HG03457 (cell line): ENCODE measurements at regions not wholly inside any gene's neighbourhood (a gene's known extent, or its start where the extent isn't known, plus 50 kb on each side); places are given as distances from the start of the nearest gene placed in this dataset.

Experiments used
- ATAC-seq: cut with Tn5 transposase; IDR thresholded peaks from one replicate; pipeline ENCODE4 v1.9.1; 2021; ENCODE audit warnings: moderate number of reproducible peaks; ENCODE audit not compliant: unreplicated experiment

GRCh38 chr10:24008164-24009091 lies 200.5 kb upstream of the KIAA1217 start:
- no peak for ATAC-seq

- no peak for ATAC-seq
Observed at GRCh38 chr10:24009115-24009514, 199.8 kb upstream of the KIAA1217 start.

DNA sequence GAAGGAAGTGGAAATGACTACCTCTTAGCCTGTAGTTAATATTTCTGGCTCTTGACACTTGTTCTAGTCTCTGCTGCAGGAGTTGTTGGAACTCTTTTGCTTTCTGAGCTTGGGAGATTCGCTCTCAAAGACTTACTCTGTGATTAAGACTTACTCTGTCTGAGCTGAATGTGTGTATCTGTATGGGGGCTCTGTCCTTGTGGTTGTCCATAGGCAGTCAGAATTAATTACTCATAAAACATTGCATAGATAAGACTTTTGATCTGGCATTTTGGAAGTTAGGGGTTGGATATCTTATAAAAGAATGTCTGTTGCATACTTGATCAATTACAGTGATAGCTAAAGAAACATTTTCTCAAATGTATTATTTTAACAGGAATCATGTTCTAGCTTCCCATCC lies 199.2 kb upstream of the KIAA1217 start:
- no peak for ATAC-seq

DNA sequence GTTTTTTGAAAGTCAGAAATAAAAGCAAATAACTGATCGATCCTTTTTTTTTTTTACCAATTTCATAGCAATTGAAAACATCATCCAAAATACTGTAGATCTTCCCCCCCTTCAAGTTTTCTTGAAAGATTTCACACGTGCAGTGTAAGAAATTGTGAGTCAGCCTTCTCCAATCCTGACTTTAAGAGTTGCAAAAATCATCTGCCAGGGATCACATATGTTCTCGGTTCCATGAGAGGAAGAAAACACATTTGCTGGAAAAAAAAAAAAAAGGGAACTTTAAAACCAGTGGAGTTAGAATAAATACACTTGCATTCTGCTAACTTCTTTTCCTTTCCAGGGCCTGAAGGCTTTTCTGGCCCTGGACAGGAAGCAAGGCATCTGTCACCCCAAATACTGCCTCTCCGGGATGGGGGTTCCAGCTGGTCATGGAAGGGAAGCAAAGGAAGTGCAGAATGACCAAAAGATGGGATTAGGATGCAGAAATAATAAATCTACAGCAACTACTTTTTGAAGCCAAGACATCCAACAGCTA lies 198.4 kb upstream of the KIAA1217 start:
- ATAC-seq, result no peak

DNA sequence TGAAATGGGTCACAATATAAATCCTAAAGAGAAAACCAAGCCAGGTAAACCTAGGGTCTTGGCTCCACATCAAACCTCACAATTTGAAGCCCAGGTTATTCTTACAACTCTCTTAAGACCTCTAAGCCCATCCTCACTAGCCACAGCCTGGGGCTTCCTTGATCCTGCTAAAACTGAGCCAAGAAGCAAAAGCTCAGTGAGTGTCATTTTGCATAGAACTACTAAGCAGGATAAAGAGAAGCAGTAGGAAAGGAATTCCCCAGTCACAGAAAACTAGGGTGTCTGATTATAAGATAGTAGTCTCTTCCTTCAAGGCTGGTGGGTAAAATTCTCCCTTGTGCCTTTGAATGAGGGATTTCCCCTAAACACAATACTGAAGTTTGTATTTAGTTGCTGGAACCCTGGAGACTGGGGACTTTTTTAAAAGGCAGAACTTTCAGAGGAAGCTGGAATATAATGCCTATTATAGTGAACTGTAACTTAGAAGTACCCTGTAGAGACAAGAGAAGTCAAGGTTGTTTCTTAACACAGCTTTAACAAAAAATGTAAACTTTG lies 196.6 kb upstream of the KIAA1217 start:
- no peak for ATAC-seq

- no peak for ATAC-seq
Observed at GRCh38 chr10:24027107-24027506, 181.8 kb upstream of the KIAA1217 start.

DNA sequence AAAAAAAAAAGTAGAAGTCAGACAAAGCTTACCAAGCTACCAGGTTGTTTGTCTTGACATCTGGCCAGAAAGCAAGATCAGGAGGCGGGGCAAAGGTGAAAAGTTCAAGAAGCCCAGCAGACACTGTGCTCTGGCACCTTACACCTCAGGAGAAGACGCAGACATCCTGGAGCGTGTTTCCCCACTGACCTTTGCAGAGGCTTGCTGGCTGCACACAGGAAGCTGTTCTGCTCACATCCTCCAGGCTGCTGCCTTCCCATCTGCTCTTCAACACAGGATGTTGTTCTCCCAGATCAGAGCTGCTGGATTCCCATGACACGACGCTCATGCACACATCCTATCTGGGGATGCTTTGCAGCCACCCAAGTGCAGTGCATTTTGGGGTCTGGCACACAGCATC lies 174.4 kb upstream of the KIAA1217 start:
- no peak for ATAC-seq

DNA sequence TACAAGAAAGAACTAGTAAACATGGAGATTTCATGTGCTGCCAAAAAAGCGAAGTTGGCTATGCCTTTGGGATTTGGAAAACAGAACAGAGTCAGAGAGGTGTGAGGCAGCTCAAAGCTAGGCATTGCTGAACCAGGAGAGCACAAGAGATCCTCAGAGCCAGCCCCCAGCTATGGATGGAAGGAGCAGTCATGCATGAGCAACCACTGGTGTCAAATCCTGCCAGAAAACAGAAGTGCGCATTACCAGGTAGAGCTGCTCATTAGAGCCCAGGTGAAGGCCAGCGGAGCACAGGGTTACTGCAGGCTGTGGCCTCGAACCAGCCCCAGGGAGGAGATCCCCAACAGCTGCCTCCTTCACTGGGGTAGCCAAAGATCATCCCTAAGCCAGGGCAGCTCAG lies 173.2 kb upstream of the KIAA1217 start:
- no peak for ATAC-seq

DNA sequence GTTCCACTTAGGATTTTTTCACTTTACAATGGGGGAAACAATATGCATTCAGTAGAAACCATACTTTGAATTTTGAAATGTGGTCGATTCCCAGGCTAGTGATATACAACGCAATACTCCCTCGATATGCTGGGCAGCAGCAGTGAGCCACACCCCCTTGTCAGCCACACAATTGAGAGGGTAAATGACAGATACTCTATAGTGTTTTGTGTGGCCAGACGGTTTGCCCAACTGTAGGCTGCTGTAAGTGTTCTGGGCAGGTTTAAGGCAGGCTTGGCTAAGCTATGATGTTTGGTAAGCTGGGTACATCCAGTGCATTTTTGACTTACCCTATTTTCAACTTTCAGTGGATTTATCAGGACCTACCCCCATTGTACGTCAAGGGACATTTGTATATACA lies 169.6 kb upstream of the KIAA1217 start:
- no peak for ATAC-seq

- ATAC-seq, result no peak
Observed at GRCh38 chr10:24039897-24040296, 169.0 kb upstream of the KIAA1217 start.

- no peak for ATAC-seq
Observed at GRCh38 chr10:24041034-24041433, 167.9 kb upstream of the KIAA1217 start.

DNA sequence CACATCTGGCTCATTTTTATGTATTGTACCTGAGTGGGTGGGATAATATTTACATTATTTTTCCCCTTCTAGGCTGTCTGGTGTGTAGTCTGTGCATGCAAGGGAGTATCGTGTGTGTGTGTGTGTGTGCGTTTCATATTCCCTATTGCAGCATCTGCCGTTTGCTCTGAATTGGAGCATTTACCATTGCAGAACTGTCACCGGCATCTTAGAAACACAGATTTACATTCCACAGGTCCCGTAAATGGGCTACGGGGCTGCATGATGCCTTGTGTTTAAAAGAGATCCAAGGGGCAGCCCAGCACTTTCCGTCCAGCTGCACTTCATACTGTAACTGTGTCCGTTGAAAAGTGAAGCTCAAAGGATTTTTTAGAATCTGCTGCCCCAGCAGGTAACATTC lies 167.1 kb upstream of the KIAA1217 start:
- ATAC-seq, result no peak

- no peak for ATAC-seq
Observed at GRCh38 chr10:24042884-24043283, 166.1 kb upstream of the KIAA1217 start.

- ATAC-seq, result no peak
Observed at GRCh38 chr10:24046060-24046459, 162.9 kb upstream of the KIAA1217 start.

GRCh38 chr10:24047176-24047575 lies 161.8 kb upstream of the KIAA1217 start:
- ATAC-seq, result no peak

- ATAC-seq, result no peak
Observed at GRCh38 chr10:24054421-24054820, 154.5 kb upstream of the KIAA1217 start.

DNA sequence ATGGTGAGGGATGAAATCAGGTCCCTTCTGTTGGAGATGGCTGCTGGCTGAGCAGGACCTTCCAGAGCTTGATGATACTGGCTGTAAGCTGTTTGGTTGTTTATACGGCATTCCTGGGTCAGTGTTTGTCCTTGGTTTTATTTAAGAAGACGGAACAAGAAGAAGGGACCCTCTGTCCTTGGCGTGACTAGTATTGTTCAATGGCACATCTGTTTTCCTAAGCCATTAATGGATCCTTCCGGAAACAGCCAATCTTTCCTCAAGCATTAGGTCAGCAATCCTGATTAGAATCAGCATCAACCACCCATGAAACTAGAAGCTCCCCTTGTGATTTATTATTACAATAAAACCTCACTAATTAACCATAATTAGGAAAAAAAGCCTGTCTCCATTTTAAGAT lies 128.7 kb upstream of the KIAA1217 start:
- no peak for ATAC-seq

DNA sequence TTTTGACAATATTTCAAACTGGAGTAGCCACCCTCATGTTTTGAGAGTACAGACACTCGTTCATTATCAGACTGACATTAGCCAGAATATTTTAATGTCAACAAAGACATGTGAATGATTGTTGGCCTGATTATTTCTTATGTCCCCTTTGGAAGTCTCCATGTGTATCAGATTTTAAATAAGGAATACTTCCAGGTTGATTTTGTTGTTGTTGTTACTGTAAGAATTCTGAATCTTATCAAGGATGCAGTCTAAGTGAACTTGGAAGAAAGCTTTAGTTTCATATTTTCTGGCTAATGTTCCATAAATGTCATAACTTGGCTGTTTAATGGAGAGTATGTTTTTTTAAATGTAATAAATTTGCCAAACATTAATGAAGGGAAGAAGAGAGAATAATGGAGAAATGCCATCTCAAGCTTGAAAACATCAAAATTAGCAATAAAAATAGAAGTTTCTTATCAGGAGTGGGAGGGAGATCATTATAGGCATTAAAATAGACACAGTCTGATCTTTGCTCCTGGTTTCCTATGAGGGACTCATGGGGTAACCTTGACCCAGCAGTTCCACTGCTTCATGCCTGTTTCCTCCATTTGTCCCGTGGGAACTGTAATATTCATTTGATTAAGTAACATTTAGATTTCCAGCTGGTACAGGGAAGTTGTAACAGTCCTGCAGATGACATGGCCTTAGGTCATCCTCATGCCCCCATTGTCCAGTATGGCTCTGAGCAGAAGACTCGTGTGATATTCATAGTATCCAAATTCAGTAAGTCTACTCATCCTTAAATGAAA lies 122.4 kb upstream of the KIAA1217 start:
- no peak for ATAC-seq

GRCh38 chr10:24091256-24091655 lies 117.7 kb upstream of the KIAA1217 start:
- no peak for ATAC-seq

- no peak for ATAC-seq
Observed at GRCh38 chr10:24096281-24096680, 112.7 kb upstream of the KIAA1217 start.

GRCh38 chr10:24097751-24098207 lies 111.2 kb upstream of the KIAA1217 start:
- ATAC-seq, result no peak
